ENCODE measurements at regions not wholly inside any gene's neighbourhood (a gene's known extent, or its start where the extent isn't known, plus 50 kb on each side); places are given as distances from the start of the nearest gene placed in this dataset.

GRCh38 chr2:67241453-67241852 lies 155.7 kb upstream of the ETAA1 start (continued):
- TF ChIP-seq, protein P1, sequence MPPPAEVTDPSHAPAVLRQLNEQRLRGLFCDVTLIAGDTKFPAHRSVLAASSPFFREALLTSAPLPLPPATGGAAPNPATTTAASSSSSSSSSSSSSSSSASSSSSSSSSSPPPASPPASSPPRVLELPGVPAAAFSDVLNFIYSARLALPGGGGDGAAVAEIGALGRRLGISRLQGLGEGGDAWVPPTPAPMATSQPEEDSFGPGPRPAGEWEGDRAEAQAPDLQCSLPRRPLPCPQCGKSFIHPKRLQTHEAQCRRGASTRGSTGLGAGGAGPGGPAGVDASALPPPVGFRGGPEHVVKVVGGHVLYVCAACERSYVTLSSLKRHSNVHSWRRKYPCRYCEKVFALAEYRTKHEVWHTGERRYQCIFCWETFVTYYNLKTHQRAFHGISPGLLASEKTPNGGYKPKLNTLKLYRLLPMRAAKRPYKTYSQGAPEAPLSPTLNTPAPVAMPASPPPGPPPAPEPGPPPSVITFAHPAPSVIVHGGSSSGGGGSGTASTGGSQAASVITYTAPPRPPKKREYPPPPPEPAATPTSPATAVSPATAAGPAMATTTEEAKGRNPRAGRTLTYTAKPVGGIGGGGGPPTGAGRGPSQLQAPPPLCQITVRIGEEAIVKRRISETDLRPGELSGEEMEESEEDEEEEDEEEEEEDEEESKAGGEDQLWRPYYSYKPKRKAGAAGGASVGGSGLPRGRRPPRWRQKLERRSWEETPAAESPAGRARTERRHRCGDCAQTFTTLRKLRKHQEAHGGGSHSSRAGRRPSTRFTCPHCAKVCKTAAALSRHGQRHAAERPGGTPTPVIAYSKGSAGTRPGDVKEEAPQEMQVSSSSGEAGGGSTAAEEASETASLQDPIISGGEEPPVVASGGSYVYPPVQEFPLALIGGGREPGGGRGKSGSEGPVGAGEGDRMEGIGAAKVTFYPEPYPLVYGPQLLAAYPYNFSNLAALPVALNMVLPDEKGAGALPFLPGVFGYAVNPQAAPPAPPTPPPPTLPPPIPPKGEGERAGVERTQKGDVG (CRISPR knock-in tag; IDR thresholded peaks at IDR 0.05) = no peak
- TF ChIP-seq FOXK2 (IDR thresholded peaks at IDR 0.05) (no peak), YY1 (IDR thresholded peaks at IDR 0.05; ENCODE audit: low read depth, low read length) (no peak)

DNA sequence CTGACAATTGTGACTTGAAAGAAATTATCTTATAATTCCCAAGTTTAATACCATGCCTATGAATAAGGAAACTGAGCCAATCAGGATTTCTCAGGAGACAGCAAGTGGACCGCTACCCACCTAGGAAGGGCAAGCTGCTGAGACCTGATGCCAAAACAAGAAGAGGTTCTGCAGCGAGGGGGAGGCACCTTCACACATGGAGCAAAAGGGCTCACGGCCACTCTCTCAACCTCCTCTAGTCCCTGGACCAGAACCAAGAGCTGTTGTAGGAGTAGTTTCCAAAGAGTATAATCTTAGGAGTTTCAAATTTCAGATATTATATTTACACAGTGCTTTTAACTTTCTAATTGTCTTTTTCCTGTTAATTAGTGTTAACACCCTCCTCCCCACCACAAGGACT lies 154.7 kb upstream of the ETAA1 start:
- intact Hi-C loops (cut with micrococcal nuclease; ENCODE audit: unreplicated experiment) = no loop called here
- ATAC-seq = no peak
- in situ Hi-C loops (cut with MboI) = no loop called here
- no peak overlapping the region for H3K4me3 ChIP-seq
- no peak overlapping the region for H3K4me2 ChIP-seq (ENCODE audit: control insufficient read depth, insufficient read depth)
- DNase-seq (ENCODE audit: low read depth, low spot score) = no peak
- no peak for FAIRE-seq
- no peaks in the 10 kb centered on the region for H3K79me2 ChIP-seq (ENCODE audit: control insufficient read depth, insufficient read depth, low read length)
- 20% methylated on average over 3 of the region's 3 CpGs for WGBS (ENCODE audit: insufficient coverage, insufficient replicate concordance, low lambda C conversion rate, missing lambda C conversion rate)
- no peaks in the 10 kb centered on the region for H3K27me3 ChIP-seq (replicated peaks in 1 of 2; ENCODE audit: control insufficient read depth in 2 of 2, insufficient read depth in 2 of 2, low read length in 1 of 2)
- H3K9ac ChIP-seq (ENCODE audit: control insufficient read depth, insufficient read depth, low read length) = no peak overlapping the region
- no TSS peak for BruUV-seq (replicated peaks)
- RAD21 ChIA-PET (ENCODE audit: unreplicated experiment) = interaction anchor here (0.6 to 1.2 kb wide), 2 partner anchors 10 to 492 kb away, joined by 3 read pairs; no protein-coding TSS in a partner anchor
- no peak overlapping the region for H3K27ac ChIP-seq (ENCODE audit: control insufficient read depth, insufficient read depth)
- POLR2A ChIA-PET = no interaction called here
- H4K20me1 ChIP-seq (ENCODE audit: control insufficient read depth, insufficient read depth) = no peaks in the 10 kb centered on the region
- SMC1A ChIA-PET (ENCODE audit: uncharacterized antibody, unreplicated experiment) = no interaction called here
- CTCF ChIA-PET = interaction anchor here (0.6 kb wide), 1 partner anchor 10 kb away, joined by 3 read pairs; no protein-coding TSS in a partner anchor
- no peaks in the 10 kb centered on the region for H3K9me3 ChIP-seq (replicated peaks; ENCODE audit: control insufficient read depth, insufficient read depth, low read length)
- H2AFZ ChIP-seq (ENCODE audit: control insufficient read depth, low read depth, low read length) = no peak overlapping the region
- H3K4me1 ChIP-seq (ENCODE audit: control insufficient read depth, insufficient read depth, low read length) = no peaks in the 10 kb centered on the region
- no peaks in the 10 kb centered on the region for H3K36me3 ChIP-seq (ENCODE audit: control insufficient read depth in 2 of 2, insufficient read depth in 2 of 2, low read length in 1 of 2)
- no peak for TF ChIP-seq SMC3 (IDR thresholded peaks at IDR 0.05; ENCODE audit: borderline replicate concordance, low read length)
- TF ChIP-seq MEF2B (IDR thresholded peaks at IDR 0.05; ENCODE audit: partially characterized antibody, poor library complexity, severe bottlenecking) = no peak
- no peak for TF ChIP-seq POU2F2 (IDR thresholded peaks at IDR 0.05; ENCODE audit: borderline replicate concordance, low read depth, low read length)
- TF ChIP-seq ELK1 (IDR thresholded peaks at IDR 0.05; ENCODE audit: low read depth, low read length) = no peak
- TF ChIP-seq TCF3 (IDR thresholded peaks at IDR 0.05; ENCODE audit: borderline replicate concordance, insufficient read depth, low read depth, low read length) = no peak
- no peak for TF ChIP-seq SUZ12 (IDR thresholded peaks at IDR 0.05; ENCODE audit: unreplicated experiment)
- TF ChIP-seq CHD4 (IDR thresholded peaks at IDR 0.05) = no peak
- TF ChIP-seq ASH2L (IDR thresholded peaks at IDR 0.05; ENCODE audit: borderline replicate concordance, low read depth) = no peak
- TF ChIP-seq NFIC (IDR thresholded peaks at IDR 0.05; ENCODE audit: low read depth, low read length) = no peak
- TF ChIP-seq, protein P2, sequence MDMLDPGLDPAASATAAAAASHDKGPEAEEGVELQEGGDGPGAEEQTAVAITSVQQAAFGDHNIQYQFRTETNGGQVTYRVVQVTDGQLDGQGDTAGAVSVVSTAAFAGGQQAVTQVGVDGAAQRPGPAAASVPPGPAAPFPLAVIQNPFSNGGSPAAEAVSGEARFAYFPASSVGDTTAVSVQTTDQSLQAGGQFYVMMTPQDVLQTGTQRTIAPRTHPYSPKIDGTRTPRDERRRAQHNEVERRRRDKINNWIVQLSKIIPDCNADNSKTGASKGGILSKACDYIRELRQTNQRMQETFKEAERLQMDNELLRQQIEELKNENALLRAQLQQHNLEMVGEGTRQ (IDR thresholded peaks at IDR 0.05; ENCODE audit: borderline replicate concordance, low read depth, low read length) = no peak
- no peak for TF ChIP-seq PKNOX1 (IDR thresholded peaks at IDR 0.05)
- TF ChIP-seq BHLHE40 (IDR thresholded peaks at IDR 0.05; ENCODE audit: borderline replicate concordance in 1 of 2, low read depth in 2 of 2, low read length in 1 of 2) = no peak
- no peak for TF ChIP-seq HDGF (IDR thresholded peaks at IDR 0.05)

Data from GM12878 (cell line).